Femur (tissue), 1 donor: ENCODE measurements at regions not wholly inside any gene's neighbourhood (a gene's known extent, or its start where the extent isn't known, plus 50 kb on each side); places are given as distances from the start of the nearest gene placed in this dataset.

Experiments
- DNase-seq: peaks from one replicate; pipeline ENCODE4 v3.0.0-alpha.2; 2017

DNA sequence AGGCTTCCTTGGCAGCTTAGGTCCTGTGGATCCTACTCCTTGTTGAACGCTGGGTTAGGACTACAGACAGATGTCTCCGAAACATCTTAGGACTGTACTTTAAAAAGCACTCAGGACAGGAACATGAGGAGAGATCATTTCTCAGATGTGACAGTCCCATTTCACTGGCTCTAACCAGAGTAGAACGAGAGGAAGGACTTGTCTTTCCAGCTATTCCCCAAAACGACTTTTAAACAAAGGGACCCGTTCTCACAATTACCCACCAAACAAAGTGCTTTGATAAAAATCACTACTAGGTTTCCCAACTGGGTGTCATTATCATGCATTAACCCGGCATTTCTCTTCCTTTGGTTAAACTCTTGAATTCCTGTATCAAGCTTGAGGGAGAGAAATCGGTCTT, 84.7 kb upstream of the BARX2 start:
- no peak for DNase-seq

DNA sequence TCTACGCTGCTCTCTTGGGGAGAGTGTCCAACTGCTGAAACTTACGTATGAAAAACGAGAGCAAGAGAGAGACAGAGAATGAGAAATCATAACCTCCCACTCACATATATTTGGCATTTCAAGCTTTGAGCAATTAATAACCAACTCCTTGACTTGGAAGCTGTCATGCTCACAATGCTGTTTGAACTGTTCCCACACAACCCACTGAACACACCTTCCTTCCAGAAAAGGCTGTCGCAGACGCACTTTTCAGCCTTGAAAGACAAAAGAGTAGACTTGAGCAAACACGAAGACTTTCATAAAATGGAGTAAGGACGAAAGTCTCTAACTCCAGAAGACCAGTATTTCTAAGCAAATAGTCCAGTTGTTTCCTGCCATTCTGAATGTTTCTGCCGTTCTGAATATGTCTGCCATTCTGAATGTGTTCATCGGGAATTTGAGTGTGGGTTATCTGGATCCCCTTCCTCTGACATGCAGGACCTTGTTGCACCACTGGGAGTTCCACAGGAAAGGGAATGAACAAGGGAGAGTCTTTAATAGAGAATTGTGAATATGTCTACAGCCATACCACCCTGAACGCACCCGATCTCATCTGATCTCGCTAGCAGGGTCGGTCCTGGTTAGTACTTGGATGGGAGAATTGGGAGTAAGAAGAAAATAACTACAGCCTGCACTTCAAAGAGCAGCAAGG, 86.2 kb upstream of the BARX2 start:
- no peak for DNase-seq

DNA sequence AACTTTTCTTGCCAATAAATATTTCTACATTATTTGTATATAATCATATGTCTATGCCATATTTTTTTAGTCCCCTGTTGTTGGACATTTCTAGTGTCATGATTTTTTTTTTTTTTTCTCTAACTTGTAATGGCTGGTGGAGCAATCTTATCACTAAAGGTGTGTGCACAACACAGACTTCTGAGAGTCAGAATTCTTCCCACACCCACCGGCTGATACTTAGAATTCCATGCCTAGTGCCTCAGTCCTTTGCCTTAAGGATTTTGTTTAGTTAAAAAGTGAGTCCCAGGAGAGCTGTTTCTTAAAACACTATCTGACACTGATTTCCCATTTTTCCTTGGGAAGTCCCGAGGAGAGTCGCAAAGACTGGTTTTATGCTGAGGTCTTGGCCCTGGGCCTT, 87.7 kb upstream of the BARX2 start:
- DNase-seq, result no peak

- no peak for DNase-seq
Observed at GRCh38 chr11:129286813-129287212, 88.8 kb upstream of the BARX2 start.

DNA sequence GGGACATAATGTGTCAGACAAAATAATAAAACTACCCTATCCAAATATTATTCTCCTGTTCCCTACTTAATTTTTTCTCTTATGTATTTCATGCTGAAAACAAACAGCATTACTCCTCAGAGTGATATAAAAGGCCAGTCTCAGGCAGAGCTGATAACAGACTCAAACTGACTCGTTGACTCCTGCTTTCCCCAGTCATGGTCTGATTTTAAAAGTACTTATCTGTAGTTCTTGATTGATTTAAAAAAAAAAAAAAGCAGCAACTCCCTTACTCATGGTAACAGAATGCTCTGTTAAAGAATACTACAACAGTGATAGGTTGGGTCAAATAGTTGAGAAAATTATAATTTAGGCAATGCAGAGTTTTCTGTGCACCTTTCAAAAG, 90.3 kb upstream of the BARX2 start:
- no peak for DNase-seq

- no peak for DNase-seq
Observed at GRCh38 chr11:129283141-129283540, 91.0 kb upstream of the ARHGAP32 start.

GRCh38 chr11:129282634-129283033, 90.5 kb upstream of the ARHGAP32 start:
- no peak for DNase-seq

DNA sequence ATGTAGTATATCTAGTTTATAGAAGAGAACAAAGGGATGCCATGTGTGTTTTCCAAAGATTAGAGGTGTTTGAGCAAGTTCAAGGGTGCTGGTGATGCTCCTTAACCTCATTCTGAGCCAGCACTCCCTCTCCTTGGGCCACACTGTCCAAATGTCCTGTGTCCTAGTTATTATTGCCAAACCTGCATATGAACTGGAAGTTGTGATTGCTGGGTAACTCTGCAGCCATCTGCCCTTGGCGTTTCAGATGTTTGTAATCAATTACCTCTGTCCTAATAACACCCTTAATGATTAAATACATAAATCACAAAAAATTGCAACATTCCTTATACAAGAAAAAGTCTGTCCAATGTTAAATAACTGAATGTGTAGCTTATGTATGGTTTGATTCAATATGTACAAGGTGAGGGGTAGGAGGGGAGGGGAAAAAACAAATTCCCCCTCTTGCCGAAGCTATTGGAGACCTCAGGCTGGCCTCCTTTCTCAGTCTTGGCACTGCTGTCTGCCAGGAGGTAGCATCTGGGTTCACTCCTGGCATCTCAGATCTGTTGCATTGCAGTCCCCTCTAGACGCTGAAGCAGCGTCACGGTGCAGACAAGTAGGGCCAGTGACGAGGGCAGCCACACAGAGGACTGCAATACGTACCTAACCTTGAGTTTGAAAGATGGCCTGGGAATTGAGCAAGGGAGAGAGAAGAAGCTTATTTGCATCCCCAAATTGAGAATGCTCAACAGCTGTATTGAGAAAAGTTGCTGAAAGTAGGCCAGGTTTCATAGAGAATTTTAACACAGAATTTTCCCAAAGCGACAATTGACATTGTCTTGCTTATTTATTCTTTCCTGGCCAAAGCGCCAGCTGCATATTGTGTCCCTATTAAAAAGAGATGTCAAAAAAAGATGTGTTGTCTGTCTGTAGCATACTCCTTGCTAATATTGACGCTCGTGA, 89.6 kb upstream of the ARHGAP32 start:
- no peak for DNase-seq

GRCh38 chr11:129280027-129280811, 88.1 kb upstream of the ARHGAP32 start:
- no peak for DNase-seq

DNA sequence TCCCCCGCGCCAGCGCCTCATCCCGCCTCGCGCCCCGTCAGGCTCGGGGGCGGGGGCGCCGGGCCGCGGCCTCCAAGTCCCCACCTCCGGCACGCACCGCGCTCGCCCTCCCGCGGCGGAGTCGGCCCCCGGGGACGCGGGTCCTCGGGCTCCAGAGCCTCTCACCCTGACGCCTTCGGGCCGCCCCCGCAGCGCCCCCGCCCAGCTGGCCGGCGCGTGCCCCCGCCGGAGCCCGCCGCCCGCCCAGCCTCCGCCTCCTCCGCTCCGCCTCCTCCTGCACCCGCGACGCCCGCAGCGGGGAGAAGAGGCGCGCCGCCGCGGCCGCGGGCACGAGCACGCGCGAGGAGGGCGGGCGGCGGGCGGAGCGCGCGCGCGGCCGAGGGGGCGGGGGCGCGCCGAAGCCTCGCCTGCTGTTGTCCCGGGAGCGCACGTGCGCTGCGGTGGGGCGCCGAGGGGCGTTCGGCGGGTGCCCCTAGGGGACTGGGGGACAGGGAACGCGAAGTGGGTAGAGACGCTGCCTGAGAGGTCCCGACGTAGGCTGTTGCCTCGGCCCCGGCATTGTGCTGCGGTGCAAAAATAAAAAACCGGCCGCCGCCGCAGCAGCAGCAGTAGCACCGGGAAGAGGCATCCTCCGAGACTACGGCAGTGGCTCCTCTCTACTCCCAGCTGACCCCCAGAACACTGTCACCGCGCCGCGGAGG, 87.4 kb upstream of the ARHGAP32 start:
- peak; percentile 87 for DNase-seq

GRCh38 chr11:129278586-129279319, 86.6 kb upstream of the ARHGAP32 start:
- no peak for DNase-seq

DNA sequence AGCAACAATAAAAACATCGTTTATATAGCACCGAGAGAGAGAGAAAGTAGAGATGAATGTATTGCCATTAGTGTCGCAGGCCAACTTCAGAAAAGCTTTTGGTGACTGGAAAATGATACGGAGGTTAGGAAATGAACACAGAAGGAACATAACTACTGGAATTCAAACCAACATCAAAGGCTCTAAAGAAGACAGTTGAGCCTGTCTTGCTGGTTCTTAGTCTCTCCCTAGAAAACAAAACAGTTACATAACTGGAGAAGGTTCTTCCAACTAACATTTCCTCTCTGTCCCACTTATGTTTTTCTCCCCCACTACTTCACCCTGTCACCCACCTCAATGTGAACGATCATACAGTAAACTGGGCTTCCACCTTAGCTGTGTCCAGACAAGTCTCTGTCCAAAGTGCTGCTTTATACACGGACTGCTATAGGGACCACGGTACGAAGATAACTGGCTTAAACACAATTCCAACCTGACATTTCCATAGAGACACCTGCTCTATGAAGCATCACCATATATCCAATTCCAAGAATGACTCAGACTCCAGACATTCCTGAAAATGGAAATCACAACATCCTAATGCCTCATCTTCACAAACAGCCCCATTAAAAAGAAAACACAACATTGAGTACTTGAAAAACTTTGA, 85.2 kb upstream of the ARHGAP32 start:
- DNase-seq, result no peak

DNA sequence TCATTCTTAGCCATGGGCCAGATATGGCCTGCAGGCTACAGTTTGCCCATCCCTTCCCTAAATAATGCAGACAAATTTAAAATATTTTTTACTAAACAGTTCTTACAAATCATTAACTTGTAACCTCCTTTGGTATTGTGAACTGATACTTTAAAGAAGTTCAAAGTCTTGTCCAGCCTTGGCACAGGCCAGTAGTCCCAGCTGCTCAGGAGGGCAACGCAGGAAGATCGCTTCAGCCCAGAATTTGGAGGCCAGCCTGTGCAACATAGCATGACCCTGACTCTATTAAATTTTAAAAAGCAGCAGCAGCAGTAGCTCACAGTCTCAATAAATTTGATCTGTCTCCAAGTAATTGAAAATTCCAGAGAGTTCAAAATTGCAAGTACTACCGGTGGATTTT, 83.7 kb upstream of the ARHGAP32 start:
- no peak for DNase-seq

GRCh38 chr11:129273944-129274711, 82.0 kb upstream of the ARHGAP32 start:
- no peak for DNase-seq

- no peak for DNase-seq
Observed at GRCh38 chr11:129273322-129273721, 81.2 kb upstream of the ARHGAP32 start.

DNA sequence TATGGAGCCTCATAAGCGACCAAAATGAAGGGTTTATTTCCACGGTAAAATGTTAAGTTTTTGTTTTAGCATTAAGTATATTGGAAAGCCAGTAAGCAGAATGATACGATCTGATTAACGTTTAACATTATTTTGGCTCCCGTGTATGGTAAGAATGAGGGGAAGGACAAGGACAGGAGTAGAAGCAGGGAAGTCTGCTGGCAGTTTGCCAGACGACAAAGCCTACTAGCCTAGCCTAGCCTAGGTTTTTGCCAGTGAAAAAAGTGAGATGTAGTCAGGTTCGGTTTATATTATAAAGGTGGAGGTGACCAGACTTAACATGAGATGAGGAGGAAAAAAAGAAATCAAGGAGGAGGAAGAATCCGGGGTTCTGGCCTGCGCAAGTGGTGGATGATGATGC, 78.9 kb upstream of the ARHGAP32 start:
- DNase-seq, result no peak

DNA sequence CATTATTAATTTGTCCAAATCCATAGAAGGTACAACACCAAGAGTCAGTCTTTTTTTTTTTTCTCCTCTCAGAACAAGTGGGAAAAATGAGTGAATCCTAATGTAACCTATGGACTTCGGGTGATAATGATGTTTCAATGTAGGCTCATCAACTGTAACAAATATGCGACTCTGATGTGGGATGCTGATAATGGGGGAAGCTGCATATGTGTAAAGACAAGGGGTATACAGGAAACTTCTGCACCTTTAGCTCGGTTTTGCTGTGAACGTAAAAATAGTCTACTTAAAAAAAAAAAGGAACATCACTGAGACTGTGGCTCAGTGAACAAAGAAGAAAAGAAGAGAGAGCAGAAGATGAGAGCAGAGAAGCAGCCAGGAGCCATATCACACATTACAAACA, 78.3 kb upstream of the ARHGAP32 start:
- no peak for DNase-seq

DNA sequence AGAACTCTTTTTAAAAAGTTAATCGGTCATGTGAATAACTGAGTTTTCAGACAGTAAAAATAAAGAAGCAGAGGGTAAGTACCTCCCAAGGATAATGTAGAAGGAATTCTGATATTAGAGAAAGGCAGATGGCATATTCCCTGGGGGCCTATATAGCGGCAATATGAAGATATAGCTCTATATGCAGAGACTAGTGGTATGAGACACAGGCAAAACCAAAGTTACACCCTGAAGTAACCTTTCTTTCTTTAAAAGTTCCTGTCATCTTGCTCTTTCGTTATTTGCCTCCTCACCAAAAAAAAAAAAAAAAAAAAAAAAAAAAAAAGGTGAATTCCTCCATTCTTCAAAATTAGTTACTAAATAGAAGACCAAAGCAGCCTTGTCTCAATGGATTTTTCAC, 76.2 kb upstream of the ARHGAP32 start:
- DNase-seq, result no peak

DNA sequence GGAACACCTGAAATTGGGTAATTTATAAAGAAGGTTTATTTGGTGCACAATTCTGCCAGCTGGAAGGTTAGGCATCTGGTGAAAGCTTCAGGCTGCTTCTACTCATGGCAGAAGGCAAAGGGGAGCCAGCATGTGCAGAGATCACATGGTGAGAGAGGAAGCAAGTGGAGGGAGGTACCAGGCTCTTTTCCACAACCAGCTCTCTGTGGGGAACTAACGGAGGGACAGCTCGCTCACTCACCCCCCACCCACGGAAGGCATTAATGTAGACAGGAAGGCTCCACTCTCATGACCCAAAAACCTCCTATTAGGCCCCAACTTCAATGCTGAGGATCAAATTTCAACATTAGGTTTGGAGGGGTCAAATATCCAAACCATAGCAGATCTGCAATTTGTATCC, 75.6 kb upstream of the ARHGAP32 start:
- DNase-seq, result no peak

GRCh38 chr11:129266536-129266935, 74.4 kb upstream of the ARHGAP32 start:
- no peak for DNase-seq
